ENCODE measurements at regions not wholly inside any gene's neighbourhood (a gene's known extent, or its start where the extent isn't known, plus 50 kb on each side); places are given as distances from the start of the nearest gene placed in this dataset.

- 0 out of 2 replicates have a peak, but pooled peaks have one; percentile 23 for TF ChIP-seq MEF2D (tag; conservative IDR thresholded peaks at IDR 0.05; ENCODE audit: low read depth)
- no peak for TF ChIP-seq ZNF146 (CRISPR knock-in tag; IDR thresholded peaks at IDR 0.05; ENCODE audit: unreplicated experiment)
- 0 out of 2 replicates have a peak, but pooled peaks have one; percentile 18 for TF ChIP-seq ZNF197 (CRISPR knock-in tag; IDR thresholded peaks at IDR 0.05; ENCODE audit: low read depth)
- TF ChIP-seq GABPB1 (CRISPR knock-in tag; IDR thresholded peaks at IDR 0.05), result peak; percentile 32; the same call in 1 of the 2 replicates
- TF ChIP-seq CREB1 (IDR thresholded peaks at IDR 0.05), result no peak
- no peak for TF ChIP-seq CREB1 (CRISPR knock-in tag; IDR thresholded peaks at IDR 0.05)
- no peak for TF ChIP-seq MED1 (CRISPR knock-in tag; IDR thresholded peaks at IDR 0.05; ENCODE audit: borderline replicate concordance)
- TF ChIP-seq GTF2E2 (tag; IDR thresholded peaks at IDR 0.05), result no peak
- TF ChIP-seq SMARCE1 (IDR thresholded peaks at IDR 0.05), result peak; percentile 62
- no peak for TF ChIP-seq ZNF280B (CRISPR knock-in tag; IDR thresholded peaks at IDR 0.05)
- no peak for TF ChIP-seq CREM (IDR thresholded peaks at IDR 0.05; ENCODE audit: low read depth)
- TF ChIP-seq RCOR1 (IDR thresholded peaks at IDR 0.05; ENCODE audit: borderline replicate concordance in 1 of 2, low read depth in 2 of 2, low read length in 2 of 2), result no peak
- no peak for TF ChIP-seq HDAC3 (IDR thresholded peaks at IDR 0.05; ENCODE audit: borderline replicate concordance, partially characterized antibody)
- TF ChIP-seq HNRNPL (IDR thresholded peaks at IDR 0.05; ENCODE audit: low read depth, low read length), result no peak
- peak; percentile 28 for TF ChIP-seq HNRNPLL (IDR thresholded peaks at IDR 0.05; ENCODE audit: low read depth, low read length, poor library complexity, severe bottlenecking)
- TF ChIP-seq ATF3 (IDR thresholded peaks at IDR 0.05), result peak; percentile 93
- TF ChIP-seq ATF3 (CRISPR knock-in tag; conservative IDR thresholded peaks at IDR 0.05), result no peak; the same call in 1 of the 2 replicates
- 0 out of 2 replicates have a peak, but pooled peaks have one; percentile 8 for TF ChIP-seq FOXJ2 (tag; IDR thresholded peaks at IDR 0.05)
- no peak for TF ChIP-seq ZNF507 (tag; conservative IDR thresholded peaks at IDR 0.05)
- no peak for TF ChIP-seq GTF3C2 (IDR thresholded peaks at IDR 0.05; ENCODE audit: borderline replicate concordance, extremely low read depth, insufficient read length)
- peak; percentile 96 for TF ChIP-seq BACH1 (tag; IDR thresholded peaks at IDR 0.05)
- peak; percentile 26; the same call in 1 of the 2 replicates for TF ChIP-seq EP400 (IDR thresholded peaks at IDR 0.05)
- no peak for TF ChIP-seq ZBTB7A (IDR thresholded peaks at IDR 0.05; ENCODE audit: borderline replicate concordance, control insufficient read depth, low read depth, low read length)
- no peak for TF ChIP-seq MCM7 (IDR thresholded peaks at IDR 0.05)
Observed at GRCh38 chr4:184267673-184268583, 50.3 kb upstream of the ENPP6 start (continued).

All from K562 (cell line).